Activated naive CD8-positive, alpha-beta T cell treated with anti-CD3 and anti-CD28 coated beads, Interleukin-2, amount 50 U/mL, for 24 hours (primary cell): ENCODE measurements at regions not wholly inside any gene's neighbourhood (a gene's known extent, or its start where the extent isn't known, plus 50 kb on each side); places are given as distances from the start of the nearest gene placed in this dataset.

Experiments used
- ATAC-seq: fragments of 150-1000 bp; cut with Tn5 transposase; one replicate; pipeline ENCODE4 v1.10.0; 2021
- DNase-seq: peaks from one replicate; pipeline ENCODE4 v3.0.0; 2021
- H3K27ac Mint-ChIP-seq: one replicate; pipeline ENCODE4 v1.8.0; 2021; ENCODE audit warnings: mild to moderate bottlenecking, mixed read lengths
- H3K27me3 Mint-ChIP-seq: one replicate; pipeline ENCODE4 v1.8.0; 2021; ENCODE audit warnings: mixed read lengths
- H3K36me3 Mint-ChIP-seq: one replicate; pipeline ENCODE4 v1.8.0; 2021; ENCODE audit warnings: low read depth, mixed read lengths
- H3K4me1 Mint-ChIP-seq: one replicate; pipeline ENCODE4 v1.8.0; 2021; ENCODE audit warnings: mixed read lengths
- H3K4me3 Mint-ChIP-seq: one replicate; pipeline ENCODE4 v1.8.0; 2021; ENCODE audit warnings: mild to moderate bottlenecking, moderate library complexity, mixed read lengths
- H3K9me3 Mint-ChIP-seq: one replicate; pipeline ENCODE4 v1.8.0; 2021; ENCODE audit warnings: mixed read lengths

GRCh38 chr20:60064554-60065196 is 106.5 kb downstream of the CDH26 start:
- Mint-ChIP-seq H3K4me1 (peaks cover 10% of the 10 kb centered on the region), H3K36me3 (no peaks in the 10 kb centered on the region), H3K4me3 (no peak overlapping the region), H3K27me3 (peaks cover 2% of the 10 kb centered on the region), H3K9me3 (no peaks in the 10 kb centered on the region), H3K27ac (no peak overlapping the region)
- DNase-seq (no peak), ATAC-seq (no peak)

- DNase-seq (no peak), ATAC-seq (no peak)
- Mint-ChIP-seq H3K27ac (no peak overlapping the region), H3K4me1 (peaks cover 10% of the 10 kb centered on the region), H3K27me3 (peaks cover 2% of the 10 kb centered on the region), H3K9me3 (no peaks in the 10 kb centered on the region), H3K36me3 (no peaks in the 10 kb centered on the region), H3K4me3 (no peak overlapping the region)
Measured at GRCh38 chr20:60065741-60066437, 107.7 kb downstream of the CDH26 start.

- H3K4me3 Mint-ChIP-seq: no peak overlapping the region
- H3K36me3 Mint-ChIP-seq: no peaks in the 10 kb centered on the region
- H3K9me3 Mint-ChIP-seq: no peaks in the 10 kb centered on the region
- H3K27ac Mint-ChIP-seq: no peak overlapping the region
- H3K4me1 Mint-ChIP-seq: peaks cover 10% of the 10 kb centered on the region
- DNase-seq: no peak
- peaks cover 2% of the 10 kb centered on the region for H3K27me3 Mint-ChIP-seq
- no peak for ATAC-seq
Measured at GRCh38 chr20:60066438-60066823, 108.2 kb downstream of the CDH26 start.

GRCh38 chr20:60068509-60068908 is 110.3 kb downstream of the CDH26 start:
- H3K27me3 Mint-ChIP-seq: peaks cover 2% of the 10 kb centered on the region
- no peak overlapping the region for H3K27ac Mint-ChIP-seq
- ATAC-seq (no peak), DNase-seq (no peak)
- H3K9me3 Mint-ChIP-seq: no peaks in the 10 kb centered on the region
- H3K4me3 Mint-ChIP-seq: no peak overlapping the region
- H3K36me3 Mint-ChIP-seq: no peaks in the 10 kb centered on the region
- H3K4me1 Mint-ChIP-seq: peaks cover 5% of the 10 kb centered on the region

- DNase-seq: no peak
- Mint-ChIP-seq H3K4me1 (peaks cover 2% of the 10 kb centered on the region), H3K4me3 (no peak overlapping the region), H3K27me3 (no peaks in the 10 kb centered on the region), H3K9me3 (no peaks in the 10 kb centered on the region), H3K36me3 (no peaks in the 10 kb centered on the region), H3K27ac (no peak overlapping the region)
- ATAC-seq: no peak
Measured at GRCh38 chr20:60069656-60070055, 111.4 kb downstream of the CDH26 start.

GRCh38 chr20:60070791-60071190 is 112.6 kb downstream of the CDH26 start:
- ATAC-seq (no peak), DNase-seq (no peak)
- Mint-ChIP-seq H3K9me3 (no peaks in the 10 kb centered on the region), H3K27me3 (no peaks in the 10 kb centered on the region), H3K36me3 (no peaks in the 10 kb centered on the region), H3K4me1 (peaks cover 2% of the 10 kb centered on the region), H3K27ac (no peak overlapping the region), H3K4me3 (no peak overlapping the region)

GRCh38 chr20:60071965-60072364 is 113.7 kb downstream of the CDH26 start:
- ATAC-seq (no peak), DNase-seq (no peak)
- no peaks in the 10 kb centered on the region for H3K36me3 Mint-ChIP-seq
- no peaks in the 10 kb centered on the region for H3K9me3 Mint-ChIP-seq
- H3K27ac Mint-ChIP-seq: no peak overlapping the region
- H3K4me1 Mint-ChIP-seq: peaks cover 2% of the 10 kb centered on the region
- no peak overlapping the region for H3K4me3 Mint-ChIP-seq
- H3K27me3 Mint-ChIP-seq: no peaks in the 10 kb centered on the region

GRCh38 chr20:60073086-60073485 is 114.9 kb downstream of the CDH26 start:
- ATAC-seq (no peak), DNase-seq (no peak)
- no peak overlapping the region for H3K27ac Mint-ChIP-seq
- no peaks in the 10 kb centered on the region for H3K27me3 Mint-ChIP-seq
- no peaks in the 10 kb centered on the region for H3K9me3 Mint-ChIP-seq
- H3K4me1 Mint-ChIP-seq: peaks cover 2% of the 10 kb centered on the region
- H3K4me3 Mint-ChIP-seq: no peak overlapping the region
- no peaks in the 10 kb centered on the region for H3K36me3 Mint-ChIP-seq

- DNase-seq (no peak), ATAC-seq (no peak)
- no peaks in the 10 kb centered on the region for H3K36me3 Mint-ChIP-seq
- H3K27ac Mint-ChIP-seq: no peak overlapping the region
- H3K4me3 Mint-ChIP-seq: no peak overlapping the region
- peaks cover 2% of the 10 kb centered on the region for H3K4me1 Mint-ChIP-seq
- no peaks in the 10 kb centered on the region for H3K27me3 Mint-ChIP-seq
- no peaks in the 10 kb centered on the region for H3K9me3 Mint-ChIP-seq
Measured at GRCh38 chr20:60073504-60073903, 115.3 kb downstream of the CDH26 start.

GRCh38 chr20:60074276-60074675 is 116.1 kb downstream of the CDH26 start:
- Mint-ChIP-seq H3K4me1 (peaks cover 2% of the 10 kb centered on the region), H3K27ac (no peak overlapping the region)

GRCh38 chr20:60078351-60079250 is 120.4 kb downstream of the CDH26 start:
- H3K4me1 Mint-ChIP-seq: peaks cover 2% of the 10 kb centered on the region
- no peak for DNase-seq
- ATAC-seq: no peak
- H3K9me3 Mint-ChIP-seq: no peaks in the 10 kb centered on the region
- H3K27me3 Mint-ChIP-seq: no peaks in the 10 kb centered on the region
- no peak overlapping the region for H3K27ac Mint-ChIP-seq
- no peaks in the 10 kb centered on the region for H3K36me3 Mint-ChIP-seq
- H3K4me3 Mint-ChIP-seq: no peak overlapping the region

More at GRCh38 chr20:60074276-60074675, 116.1 kb downstream of the CDH26 start:
- Mint-ChIP-seq H3K27me3 (no peaks in the 10 kb centered on the region), H3K9me3 (no peaks in the 10 kb centered on the region), H3K4me3 (no peak overlapping the region), H3K36me3 (no peaks in the 10 kb centered on the region)
- ATAC-seq (no peak), DNase-seq (no peak)

GRCh38 chr20:60080401-60080800 is 122.2 kb downstream of the CDH26 start:
- ATAC-seq: no peak
- H3K27ac Mint-ChIP-seq: no peak overlapping the region

GRCh38 chr20:60085551-60086132 is 127.4 kb downstream of the CDH26 start:
- Mint-ChIP-seq H3K27ac (no peak overlapping the region), H3K4me1 (no peaks in the 10 kb centered on the region), H3K36me3 (no peaks in the 10 kb centered on the region), H3K27me3 (peaks cover 8% of the 10 kb centered on the region), H3K4me3 (no peak overlapping the region), H3K9me3 (no peaks in the 10 kb centered on the region)
- DNase-seq (no peak), ATAC-seq (no peak)

More at GRCh38 chr20:60080401-60080800, 122.2 kb downstream of the CDH26 start:
- no peaks in the 10 kb centered on the region for H3K4me1 Mint-ChIP-seq
- no peak overlapping the region for H3K4me3 Mint-ChIP-seq
- H3K27me3 Mint-ChIP-seq: no peaks in the 10 kb centered on the region
- no peak for DNase-seq
- no peaks in the 10 kb centered on the region for H3K9me3 Mint-ChIP-seq
- no peaks in the 10 kb centered on the region for H3K36me3 Mint-ChIP-seq

GRCh38 chr20:60086821-60087562 is 128.8 kb downstream of the CDH26 start:
- no peaks in the 10 kb centered on the region for H3K4me1 Mint-ChIP-seq
- H3K27ac Mint-ChIP-seq: no peak overlapping the region
- ATAC-seq (no peak), DNase-seq (no peak)
- peaks cover 8% of the 10 kb centered on the region for H3K27me3 Mint-ChIP-seq
- H3K9me3 Mint-ChIP-seq: no peaks in the 10 kb centered on the region
- no peaks in the 10 kb centered on the region for H3K36me3 Mint-ChIP-seq
- H3K4me3 Mint-ChIP-seq: no peak overlapping the region
